Mesenchymal stem cell (in vitro differentiated cells and primary cell): ENCODE measurements at regions not wholly inside any gene's neighbourhood (a gene's known extent, or its start where the extent isn't known, plus 50 kb on each side); places are given as distances from the start of the nearest gene placed in this dataset.

Experiments used
- DNase-seq: peaks from one replicate; pipeline ENCODE4 v3.0.0-alpha.2; 2013
- H2AFZ ChIP-seq: one replicate; pipeline ENCODE4 v1.6.1; 2013; ENCODE audit warnings: low read depth, mild to moderate bottlenecking, control low read depth, inconsistent platforms, low read length, moderate library complexity
- H2AK5ac ChIP-seq: 2 replicates; pipeline ENCODE4 v1.6.1; 2013; ENCODE audit warnings: low read length, moderate library complexity, mild to moderate bottlenecking, inconsistent platforms; ENCODE audit not compliant: severe bottlenecking
- H2BK120ac ChIP-seq: one replicate; pipeline ENCODE4 v1.6.1; 2013; ENCODE audit warnings: low read depth, mild to moderate bottlenecking, inconsistent platforms, low read length, moderate library complexity
- H2BK12ac ChIP-seq, 2 experiments: one replicate each; pipeline ENCODE4 v1.6.1; 2013; ENCODE audit warnings: inconsistent platforms in 2 of 2, low read length in 2 of 2, mild to moderate bottlenecking in 2 of 2, moderate library complexity in 2 of 2, control low read depth in 1 of 2
- H2BK15ac ChIP-seq: one replicate; pipeline ENCODE4 v1.6.1; 2013; ENCODE audit warnings: mild to moderate bottlenecking, low read depth, inconsistent platforms; ENCODE audit not compliant: poor library complexity, severe bottlenecking
- H2BK5ac ChIP-seq: 2 replicates; pipeline ENCODE4 v1.6.1; 2013; ENCODE audit warnings: low read depth, mild to moderate bottlenecking, low read length, control low read depth, inconsistent platforms; ENCODE audit not compliant: poor library complexity, severe bottlenecking
- H3K14ac ChIP-seq, 2 experiments: one replicate each; pipeline ENCODE4 v1.6.1; 2013; ENCODE audit warnings: inconsistent platforms in 2 of 2, low read length in 2 of 2, control low read depth in 1 of 2, mild to moderate bottlenecking in 1 of 2, moderate library complexity in 1 of 2
- H3K18ac ChIP-seq, 2 experiments: one replicate each; pipeline ENCODE4 v1.6.1; 2013; ENCODE audit warnings: inconsistent platforms in 2 of 2, low read length in 2 of 2, control low read depth in 1 of 2, low read depth in 1 of 2, mild to moderate bottlenecking in 1 of 2
- H3K23ac ChIP-seq, 2 experiments: one replicate each; pipeline ENCODE4 v1.6.1; 2013; ENCODE audit warnings: inconsistent platforms in 2 of 2, low read length in 2 of 2, mild to moderate bottlenecking in 2 of 2, moderate library complexity in 2 of 2, control low read depth in 1 of 2
- H3K27ac ChIP-seq: 2 replicates; pipeline ENCODE4 v1.5.1; 2013; ENCODE audit warnings: mild to moderate bottlenecking, moderate library complexity, low read length, control low read depth, inconsistent platforms; ENCODE audit not compliant: poor library complexity, severe bottlenecking
- H3K27me3 ChIP-seq, 2 experiments: 2 replicates each; pipeline versions ENCODE4 v1.6.1 to v1.7.0; 2013; ENCODE audit warnings: low read length in 2 of 2, mild to moderate bottlenecking in 2 of 2, moderate library complexity in 2 of 2, control low read depth in 1 of 2, inconsistent platforms in 1 of 2; ENCODE audit not compliant: control insufficient read depth in 1 of 2, insufficient read depth in 1 of 2
- H3K36me3 ChIP-seq, 2 experiments: 2 replicates each; pipeline versions ENCODE4 v1.6.1 to v1.7.0; 2013; ENCODE audit warnings: low read length in 2 of 2, control low read depth in 1 of 2, inconsistent platforms in 1 of 2, low read depth in 1 of 2, mild to moderate bottlenecking in 1 of 2; ENCODE audit not compliant: insufficient read depth in 2 of 2, control insufficient read depth in 1 of 2
- H3K4ac ChIP-seq, 2 experiments: one replicate each; pipeline ENCODE4 v1.6.1; 2013; ENCODE audit warnings: inconsistent platforms in 2 of 2, low read length in 2 of 2, mild to moderate bottlenecking in 2 of 2, moderate library complexity in 2 of 2, control low read depth in 1 of 2, low read depth in 1 of 2
- H3K4me1 ChIP-seq: 2 replicates; pipeline ENCODE4 v1.6.1; 2013; ENCODE audit warnings: low read depth, low read length, control low read depth; ENCODE audit not compliant: control insufficient read depth, insufficient read depth
- H3K4me2 ChIP-seq: 2 replicates; pipeline ENCODE4 v1.6.1; 2013; ENCODE audit warnings: low read length, mild to moderate bottlenecking, inconsistent platforms; ENCODE audit not compliant: poor library complexity, severe bottlenecking
- H3K4me3 ChIP-seq, 2 experiments: 2 replicates each; pipeline versions ENCODE4 v1.5.1 to v1.7.0; 2013; ENCODE audit warnings: low read length in 2 of 2, mild to moderate bottlenecking in 2 of 2, control low read depth in 1 of 2, low read depth in 1 of 2; ENCODE audit not compliant: insufficient read depth in 1 of 2
- H3K79me1 ChIP-seq: replicated peaks from 2 replicates; pipeline ENCODE4 v1.6.1; 2013; ENCODE audit warnings: mild to moderate bottlenecking, control low read depth, low read length, inconsistent platforms; ENCODE audit not compliant: poor library complexity, severe bottlenecking
- H3K9ac ChIP-seq: 2 replicates; pipeline ENCODE4 v1.7.0; 2013; ENCODE audit warnings: mild to moderate bottlenecking, low read length, moderate library complexity
- H3K9me3 ChIP-seq: 2 replicates; pipeline ENCODE4 v1.7.0; 2013; ENCODE audit warnings: mild to moderate bottlenecking, low read length; ENCODE audit not compliant: control insufficient read depth
- H4K8ac ChIP-seq: one replicate; pipeline ENCODE4 v1.6.1; 2013; ENCODE audit warnings: inconsistent platforms, mild to moderate bottlenecking, low read length, moderate library complexity
- H4K91ac ChIP-seq: one replicate; pipeline ENCODE4 v1.6.1; 2013; ENCODE audit warnings: mild to moderate bottlenecking, low read length, inconsistent platforms
- WGBS: methylation state at CpG from one replicate; pipeline ENCODE4 v1.1.7; 2013; ENCODE audit warnings: mixed read lengths; 5-methylcytosine and 5-hydroxymethylcytosine counted together

GRCh38 chr2:182647499-182647787, 68.6 kb upstream of the DNAJC10 start:
- Histone ChIP-seq H2BK120ac (no peak overlapping the region), H3K27ac (no peak overlapping the region), H2AK5ac (no peak overlapping the region), H3K9me3 (no peaks in the 10 kb centered on the region), H3K4me2 (no peak overlapping the region), H3K79me1 (no peaks in the 10 kb centered on the region), H4K91ac (no peak overlapping the region), H4K8ac (no peak overlapping the region), H2BK5ac (no peak overlapping the region), H2BK15ac (no peak overlapping the region), H3K23ac (no peak overlapping the region), H3K9ac (no peak overlapping the region), H3K18ac (no peak overlapping the region), H3K27me3 (no peaks in the 10 kb centered on the region), H3K4me3 (no peak overlapping the region), H3K4ac (no peak overlapping the region), H3K4me1 (no peaks in the 10 kb centered on the region), H3K36me3 (no peaks in the 10 kb centered on the region), H2BK12ac (no peak overlapping the region), H2AFZ (no peak overlapping the region), H3K14ac (no peak overlapping the region)
- 95% methylated on average over 2 of the region's 2 CpGs for WGBS
- DNase-seq = no peak

- Histone ChIP-seq H2BK12ac (no peak overlapping the region), H3K18ac (no peak overlapping the region), H3K4me3 (no peak overlapping the region), H3K36me3 (no peaks in the 10 kb centered on the region), H3K4me1 (no peaks in the 10 kb centered on the region), H3K14ac (no peak overlapping the region), H3K79me1 (no peaks in the 10 kb centered on the region), H2BK5ac (no peak overlapping the region), H3K4ac (no peak overlapping the region), H2BK15ac (no peak overlapping the region), H3K4me2 (no peak overlapping the region), H4K8ac (no peak overlapping the region), H2BK120ac (peak overlapping the region; percentile 8), H4K91ac (no peak overlapping the region), H3K27me3 (no peaks in the 10 kb centered on the region), H3K27ac (no peak overlapping the region), H3K9ac (peak overlapping the region; percentile 4), H3K9me3 (no peaks in the 10 kb centered on the region), H2AK5ac (no peak overlapping the region), H3K23ac (no peak overlapping the region), H2AFZ (no peak overlapping the region)
- DNase-seq = peak; percentile 58
- WGBS = 64% methylated on average over 6 of the region's 6 CpGs
These were observed 66.7 kb upstream of the DNAJC10 start for GRCh38 chr2:182649316-182649715.

- Histone ChIP-seq H3K9me3 (no peaks in the 10 kb centered on the region), H2BK5ac (no peak overlapping the region), H3K27me3 (no peaks in the 10 kb centered on the region), H3K36me3 (no peaks in the 10 kb centered on the region), H2BK120ac (no peak overlapping the region), H4K8ac (no peak overlapping the region), H3K79me1 (no peaks in the 10 kb centered on the region), H2BK12ac (no peak overlapping the region), H3K9ac (peak overlapping the region; percentile 60), H3K4me3 (no peak overlapping the region), H2AK5ac (no peak overlapping the region), H3K4ac (no peak overlapping the region), H3K23ac (no peak overlapping the region), H2AFZ (no peak overlapping the region), H3K18ac (no peak overlapping the region), H3K4me2 (no peak overlapping the region), H4K91ac (no peak overlapping the region), H3K27ac (no peak overlapping the region), H2BK15ac (no peak overlapping the region), H3K4me1 (no peaks in the 10 kb centered on the region), H3K14ac (no peak overlapping the region)
- 92% methylated on average over 3 of the region's 4 CpGs for WGBS
- peak; percentile 75 for DNase-seq
These were observed 65.4 kb upstream of the DNAJC10 start for GRCh38 chr2:182650704-182651103.

- no peak overlapping the region for H3K4me3 ChIP-seq
- H2AK5ac ChIP-seq = no peak overlapping the region
- no peak overlapping the region for H2BK15ac ChIP-seq
- no peaks in the 10 kb centered on the region for H3K27me3 ChIP-seq
- H3K23ac ChIP-seq = no peak overlapping the region
- no peak overlapping the region for H2BK120ac ChIP-seq
- H2BK5ac ChIP-seq = no peak overlapping the region
- H3K9me3 ChIP-seq = no peaks in the 10 kb centered on the region
- no peak overlapping the region for H4K91ac ChIP-seq
- no peak overlapping the region for H3K9ac ChIP-seq
- H3K36me3 ChIP-seq = no peaks in the 10 kb centered on the region
- H3K14ac ChIP-seq = no peak overlapping the region
- no peak overlapping the region for H3K27ac ChIP-seq
- WGBS = 84% methylated on average over 6 of the region's 6 CpGs
- H2BK12ac ChIP-seq = no peak overlapping the region
- H4K8ac ChIP-seq = no peak overlapping the region
- no peak overlapping the region for H2AFZ ChIP-seq
- no peak overlapping the region for H3K4me2 ChIP-seq
- H3K4me1 ChIP-seq = no peaks in the 10 kb centered on the region
- no peak overlapping the region for H3K18ac ChIP-seq
- H3K79me1 ChIP-seq = no peaks in the 10 kb centered on the region
- no peak for DNase-seq
- no peak overlapping the region for H3K4ac ChIP-seq
These were observed 63.7 kb upstream of the DNAJC10 start for GRCh38 chr2:182652326-182652725.
